ENCODE measurements at regions not wholly inside any gene's neighbourhood (a gene's known extent, or its start where the extent isn't known, plus 50 kb on each side); places are given as distances from the start of the nearest gene placed in this dataset.

GRCh38 chr20:22346716-22347115, 237.7 kb downstream of the FOXA2 start:
- TF ChIP-seq GABPA (IDR thresholded peaks at IDR 0.05; ENCODE audit: low read depth) (no peak), SPI1 (IDR thresholded peaks at IDR 0.05; ENCODE audit: borderline replicate concordance, low read depth) (no peak), CTCF (IDR thresholded peaks at IDR 0.05; ENCODE audit: insufficient read depth, low read length) (no peak), POLR2AphosphoS5 (IDR thresholded peaks at IDR 0.05; ENCODE audit: low read depth) (no peak)
- TF ChIP-seq, protein P1, sequence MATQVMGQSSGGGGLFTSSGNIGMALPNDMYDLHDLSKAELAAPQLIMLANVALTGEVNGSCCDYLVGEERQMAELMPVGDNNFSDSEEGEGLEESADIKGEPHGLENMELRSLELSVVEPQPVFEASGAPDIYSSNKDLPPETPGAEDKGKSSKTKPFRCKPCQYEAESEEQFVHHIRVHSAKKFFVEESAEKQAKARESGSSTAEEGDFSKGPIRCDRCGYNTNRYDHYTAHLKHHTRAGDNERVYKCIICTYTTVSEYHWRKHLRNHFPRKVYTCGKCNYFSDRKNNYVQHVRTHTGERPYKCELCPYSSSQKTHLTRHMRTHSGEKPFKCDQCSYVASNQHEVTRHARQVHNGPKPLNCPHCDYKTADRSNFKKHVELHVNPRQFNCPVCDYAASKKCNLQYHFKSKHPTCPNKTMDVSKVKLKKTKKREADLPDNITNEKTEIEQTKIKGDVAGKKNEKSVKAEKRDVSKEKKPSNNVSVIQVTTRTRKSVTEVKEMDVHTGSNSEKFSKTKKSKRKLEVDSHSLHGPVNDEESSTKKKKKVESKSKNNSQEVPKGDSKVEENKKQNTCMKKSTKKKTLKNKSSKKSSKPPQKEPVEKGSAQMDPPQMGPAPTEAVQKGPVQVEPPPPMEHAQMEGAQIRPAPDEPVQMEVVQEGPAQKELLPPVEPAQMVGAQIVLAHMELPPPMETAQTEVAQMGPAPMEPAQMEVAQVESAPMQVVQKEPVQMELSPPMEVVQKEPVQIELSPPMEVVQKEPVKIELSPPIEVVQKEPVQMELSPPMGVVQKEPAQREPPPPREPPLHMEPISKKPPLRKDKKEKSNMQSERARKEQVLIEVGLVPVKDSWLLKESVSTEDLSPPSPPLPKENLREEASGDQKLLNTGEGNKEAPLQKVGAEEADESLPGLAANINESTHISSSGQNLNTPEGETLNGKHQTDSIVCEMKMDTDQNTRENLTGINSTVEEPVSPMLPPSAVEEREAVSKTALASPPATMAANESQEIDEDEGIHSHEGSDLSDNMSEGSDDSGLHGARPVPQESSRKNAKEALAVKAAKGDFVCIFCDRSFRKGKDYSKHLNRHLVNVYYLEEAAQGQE (IDR thresholded peaks at IDR 0.05; ENCODE audit: insufficient replicate concordance, low read depth), result no peak

GRCh38 chr20:22343612-22344011, 240.8 kb downstream of the FOXA2 start:
- no peak for DNase-seq (ENCODE audit: low read depth in 1 of 2, low spot score in 1 of 2)
- no peak overlapping the region for H3K27ac ChIP-seq (replicated peaks)
- no peaks in the 10 kb centered on the region for H3K27me3 ChIP-seq (ENCODE audit: insufficient read depth, poor library complexity, severe bottlenecking)
- H3K4me3 ChIP-seq (replicated peaks; ENCODE audit: insufficient read depth, low read length), result no peak overlapping the region
- no peak for TF ChIP-seq POLR2AphosphoS5 (IDR thresholded peaks at IDR 0.05; ENCODE audit: low read depth)
- TF ChIP-seq CTCF (IDR thresholded peaks at IDR 0.05; ENCODE audit: insufficient read depth, low read length), result no peak
- TF ChIP-seq, protein P1 (IDR thresholded peaks at IDR 0.05; ENCODE audit: insufficient replicate concordance, low read depth), result no peak
- TF ChIP-seq SPI1 (IDR thresholded peaks at IDR 0.05; ENCODE audit: borderline replicate concordance, low read depth), result no peak
- no peak for TF ChIP-seq GABPA (IDR thresholded peaks at IDR 0.05; ENCODE audit: low read depth)

More at GRCh38 chr20:22346716-22347115, 237.7 kb downstream of the FOXA2 start:
- H3K4me3 ChIP-seq (replicated peaks; ENCODE audit: insufficient read depth, low read length), result no peak overlapping the region
- no peaks in the 10 kb centered on the region for H3K27me3 ChIP-seq (ENCODE audit: insufficient read depth, poor library complexity, severe bottlenecking)
- H3K27ac ChIP-seq (replicated peaks), result 0 out of 2 replicates have a peak overlapping the region, but pooled peaks have one; percentile 18
- DNase-seq (ENCODE audit: low read depth in 1 of 2, low spot score in 1 of 2), result peak; percentile 27 to 29

DNA sequence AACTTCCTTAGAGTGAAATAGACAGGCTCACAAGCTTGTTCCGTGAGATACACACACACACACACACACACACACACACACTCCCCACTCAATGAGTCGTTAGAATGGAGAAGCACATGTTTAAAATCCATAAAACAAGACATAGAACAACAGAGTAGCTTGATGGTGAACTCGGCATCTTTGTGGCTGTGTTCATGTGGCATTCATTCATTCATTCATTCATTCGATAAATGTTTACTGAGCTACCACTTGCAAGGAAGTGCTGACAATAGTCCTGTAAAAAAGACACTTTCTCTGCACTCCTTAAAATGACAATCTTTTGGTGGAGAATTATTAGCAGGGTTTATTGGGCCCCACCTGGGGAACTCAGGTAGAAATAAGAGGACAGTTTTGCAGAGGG, 242.0 kb downstream of the FOXA2 start:
- Histone ChIP-seq H3K27me3 (ENCODE audit: insufficient read depth, poor library complexity, severe bottlenecking) (peaks cover 2% of the 10 kb centered on the region), H3K4me3 (replicated peaks; ENCODE audit: insufficient read depth, low read length) (no peak overlapping the region), H3K27ac (replicated peaks) (no peak overlapping the region)
- DNase-seq (ENCODE audit: low read depth in 1 of 2, low spot score in 1 of 2), result no peak
- no peak for TF ChIP-seq GABPA (IDR thresholded peaks at IDR 0.05; ENCODE audit: low read depth)

DNA sequence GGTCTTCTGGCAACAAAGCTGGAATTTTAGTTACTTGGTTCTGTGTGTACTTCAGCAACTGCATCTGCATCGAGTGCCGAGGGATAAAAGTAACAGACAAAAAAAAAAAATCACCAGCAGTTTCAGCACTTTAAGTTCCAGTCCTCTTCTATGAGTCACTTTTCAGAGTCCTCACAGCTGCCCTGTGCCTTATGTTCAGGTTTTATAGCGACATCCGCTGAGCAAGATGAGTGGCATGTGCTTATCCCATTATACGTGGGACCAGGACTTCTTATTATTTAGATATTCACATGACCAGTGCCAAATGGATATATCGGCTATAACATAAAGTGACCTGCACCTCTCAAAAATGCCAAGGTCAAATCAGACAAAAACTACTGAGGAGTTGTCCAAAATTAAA, 242.9 kb downstream of the FOXA2 start:
- TF ChIP-seq GABPA (IDR thresholded peaks at IDR 0.05; ENCODE audit: low read depth) (no peak), CTCF (IDR thresholded peaks at IDR 0.05; ENCODE audit: insufficient read depth, low read length) (no peak), SPI1 (IDR thresholded peaks at IDR 0.05; ENCODE audit: borderline replicate concordance, low read depth) (no peak), POLR2AphosphoS5 (IDR thresholded peaks at IDR 0.05; ENCODE audit: low read depth) (no peak)
- TF ChIP-seq, protein P1 (IDR thresholded peaks at IDR 0.05; ENCODE audit: insufficient replicate concordance, low read depth), result no peak
- DNase-seq (ENCODE audit: low read depth in 1 of 2, low spot score in 1 of 2), result no peak
- peaks cover 4% of the 10 kb centered on the region for H3K27me3 ChIP-seq (ENCODE audit: insufficient read depth, poor library complexity, severe bottlenecking)
- H3K27ac ChIP-seq (replicated peaks), result no peak overlapping the region
- no peak overlapping the region for H3K4me3 ChIP-seq (replicated peaks; ENCODE audit: insufficient read depth, low read length)

Measured in HL-60 (cell line).